SK-N-SH treated with all-trans-retinoic acid at 6 μM for 48 hours (cell line): ENCODE measurements at regions not wholly inside any gene's neighbourhood (a gene's known extent, or its start where the extent isn't known, plus 50 kb on each side); places are given as distances from the start of the nearest gene placed in this dataset.
"Not testable (repeated sequence)": the region's sequence is repeated elsewhere in the genome, so short reads cannot be mapped to it uniquely, and the experiment has no call there.

ENCODE experiments used
- ARNTL ChIP-seq: fragments of 450-650 bp; formaldehyde crosslinking; IDR thresholded peaks from 2 replicates; pipeline ENCODE4 v1.5.0; 2020; ENCODE audit warnings: low read depth, mild to moderate bottlenecking, moderate library complexity, borderline replicate concordance
- CREB5 ChIP-seq: fragments of 250-450 bp; sonication (Bioruptor Pico); IDR thresholded peaks from 2 replicates; pipeline ENCODE4 v1.5.1; 2020; ENCODE audit warnings: low read depth, mild to moderate bottlenecking, moderate library complexity
- OSR1 ChIP-seq: fragments of 250-450 bp; sonication (Bioruptor Pico); IDR thresholded peaks from 2 replicates; pipeline ENCODE4 v1.8.0; 2022; ENCODE audit warnings: moderate library complexity, mild to moderate bottlenecking, inconsistent platforms
- PATZ1 ChIP-seq: fragments of 250-450 bp; sonication (Bioruptor Pico); IDR thresholded peaks from 2 replicates; pipeline ENCODE4 v1.8.0; 2020; ENCODE audit warnings: mild to moderate bottlenecking, moderate library complexity, borderline replicate concordance
- POU6F1 ChIP-seq: fragments of 250-450 bp; sonication (Bioruptor Pico); IDR thresholded peaks from 2 replicates; pipeline ENCODE4 v1.8.0; 2021; ENCODE audit warnings: low read depth, mild to moderate bottlenecking, moderate library complexity, borderline replicate concordance
- RARB ChIP-seq: fragments of 250-450 bp; sonication (Bioruptor Pico); IDR thresholded peaks from 2 replicates; pipeline ENCODE4 v1.8.0; 2021; ENCODE audit warnings: mild to moderate bottlenecking, moderate library complexity
- SNAI2 ChIP-seq: fragments of 250-450 bp; sonication (Bioruptor Pico); IDR thresholded peaks from 2 replicates; pipeline ENCODE4 v1.5.0; 2020; ENCODE audit warnings: mild to moderate bottlenecking, moderate library complexity
- TSHZ2 ChIP-seq: fragments of 250-450 bp; sonication (Bioruptor Pico); IDR thresholded peaks from 2 replicates; pipeline ENCODE4 v1.5.0; 2020; ENCODE audit warnings: mild to moderate bottlenecking, moderate library complexity
- ZFP30 ChIP-seq: fragments of 450-650 bp; formaldehyde crosslinking; IDR thresholded peaks from 2 replicates; pipeline ENCODE4 v1.5.0; 2022; ENCODE audit warnings: mild to moderate bottlenecking, moderate library complexity
- ZNF8 ChIP-seq: fragments of 450-650 bp; formaldehyde crosslinking; IDR thresholded peaks from 2 replicates; pipeline ENCODE4 v1.5.0; 2020; ENCODE audit warnings: mild to moderate bottlenecking, moderate library complexity

GRCh38 chr9:115418181-115418580 is 300.2 kb upstream of the TNC start:
- TF ChIP-seq CREB5 (CRISPR knock-in tag); RARB (CRISPR knock-in tag); POU6F1 (CRISPR knock-in tag); SNAI2 (CRISPR knock-in tag); TSHZ2 (CRISPR knock-in tag); PATZ1 (CRISPR knock-in tag); OSR1 (CRISPR knock-in tag); ZNF8 (CRISPR knock-in tag); ARNTL (CRISPR knock-in tag); ZFP30: not testable (repeated sequence)
